ENCODE measurements at regions not wholly inside any gene's neighbourhood (a gene's known extent, or its start where the extent isn't known, plus 50 kb on each side); places are given as distances from the start of the nearest gene placed in this dataset.
A peak's percentile ranks its signal among the peaks of the same experiment; 100 is the strongest.

GRCh38 chr6:87828044-87828443, 126.0 kb upstream of the AKIRIN2 start:
- DNase-seq (ENCODE audit: missing footprints), result peak; percentile 45
- ATAC-seq, result no peak
- intact Hi-C loops (cut with DNase I), result no loop called here

GRCh38 chr6:87827346-87827745, 125.3 kb upstream of the AKIRIN2 start:
- intact Hi-C loops (cut with DNase I), result no loop called here
- DNase-seq (ENCODE audit: missing footprints) (no peak), ATAC-seq (no peak)

DNA sequence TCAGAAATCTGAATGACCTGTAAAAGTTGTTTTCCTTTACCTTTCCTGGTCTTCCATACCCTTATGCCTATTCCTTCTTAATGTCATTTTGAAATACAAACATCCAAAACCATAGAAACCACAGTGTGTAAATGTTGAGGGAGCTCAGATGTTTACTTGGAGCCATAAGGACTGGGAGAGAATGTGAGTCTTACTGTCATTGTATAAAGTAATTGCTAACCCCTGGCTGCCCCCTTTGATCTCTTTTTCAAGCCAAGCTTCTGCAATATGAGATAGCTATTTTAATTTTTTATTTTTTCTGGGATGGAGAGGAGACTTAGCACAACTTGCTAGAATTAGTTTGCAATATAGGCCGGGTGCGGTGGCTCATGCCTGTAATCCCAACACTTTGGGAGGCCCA, 124.4 kb upstream of the AKIRIN2 start:
- no peak for DNase-seq (ENCODE audit: missing footprints)
- intact Hi-C loops (cut with DNase I), result no loop called here
- ATAC-seq, result no peak

GRCh38 chr6:87825821-87826221, 123.8 kb upstream of the AKIRIN2 start:
- DNase-seq (ENCODE audit: missing footprints), result no peak
- ATAC-seq, result peak; percentile 48
- intact Hi-C loops (cut with DNase I), result no loop called here

- intact Hi-C loops (cut with DNase I), result no loop called here
- ATAC-seq (peak; percentile 65), DNase-seq (ENCODE audit: missing footprints) (no peak)
Observed at GRCh38 chr6:87824958-87825491, 123.0 kb upstream of the AKIRIN2 start.

GRCh38 chr6:87822011-87822410, 120.0 kb upstream of the AKIRIN2 start:
- intact Hi-C loops (cut with DNase I), result no loop called here
- no peak for ATAC-seq

DNA sequence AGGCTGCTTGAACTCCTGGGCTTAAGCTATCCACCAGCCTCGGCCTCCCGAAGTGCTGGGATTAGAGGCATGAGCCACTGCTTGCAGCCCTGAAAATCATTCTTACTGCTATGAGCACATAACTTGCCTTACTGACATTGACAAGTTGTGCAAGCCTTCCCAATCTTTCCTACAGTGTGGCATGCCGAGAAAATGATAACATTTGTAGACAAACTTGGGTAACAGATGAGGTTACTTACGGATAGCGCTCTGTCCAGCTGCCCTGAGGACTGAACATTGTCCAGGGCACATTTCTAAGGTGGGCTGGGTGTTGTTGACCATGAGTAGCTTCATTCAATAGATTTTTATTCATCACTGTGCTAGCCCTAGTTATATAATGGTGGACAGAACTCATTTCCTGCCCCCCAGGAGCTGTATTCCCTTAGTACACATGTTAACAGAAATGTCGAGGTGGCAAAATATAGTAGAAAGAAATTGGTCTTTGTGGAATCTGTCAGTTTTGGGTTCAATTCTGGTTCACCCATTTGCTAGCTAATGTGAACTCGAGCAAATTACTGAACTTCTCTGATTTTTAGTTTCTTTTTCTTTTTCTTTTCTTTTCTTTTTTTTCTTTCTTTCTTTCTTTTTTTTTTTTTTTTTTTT, 118.4 kb upstream of the AKIRIN2 start:
- DNase-seq (ENCODE audit: missing footprints) (no peak), ATAC-seq (no peak)
- intact Hi-C loops (cut with DNase I), result no loop called here

More at GRCh38 chr6:87822011-87822410, 120.0 kb upstream of the AKIRIN2 start:
- no peak for DNase-seq (ENCODE audit: missing footprints)

- DNase-seq (ENCODE audit: missing footprints), result no peak
- ATAC-seq, result no peak
- intact Hi-C loops (cut with DNase I), result no loop called here
Observed at GRCh38 chr6:87817183-87817582, 115.2 kb upstream of the AKIRIN2 start.

DNA sequence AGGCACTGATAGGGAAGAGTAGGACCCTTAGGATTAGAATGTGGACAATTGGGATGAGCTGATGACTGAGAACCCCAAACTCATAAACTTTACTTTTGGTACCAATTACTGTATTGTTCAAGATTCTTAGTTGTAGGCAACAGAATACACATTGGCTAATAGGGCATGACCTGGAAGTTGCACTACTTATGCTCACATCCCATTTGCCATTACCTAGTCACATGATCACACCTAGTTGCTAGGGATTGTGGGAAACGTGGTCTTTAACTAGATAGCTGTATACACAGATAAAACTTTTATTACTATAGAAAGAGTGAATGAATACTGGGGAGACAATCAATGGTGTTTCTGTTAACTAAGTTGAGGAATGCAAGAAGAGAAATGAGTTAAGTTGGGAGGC, 113.4 kb upstream of the AKIRIN2 start:
- no peak for ATAC-seq
- intact Hi-C loops (cut with DNase I), result no loop called here
- no peak for DNase-seq (ENCODE audit: missing footprints)

GRCh38 chr6:87808005-87808757, 106.1 kb upstream of the AKIRIN2 start:
- intact Hi-C loops (cut with DNase I), result no loop called here
- ATAC-seq (no peak), DNase-seq (ENCODE audit: missing footprints) (no peak)

- DNase-seq (ENCODE audit: missing footprints), result no peak
- intact Hi-C loops (cut with DNase I), result no loop called here
- ATAC-seq, result no peak
Observed at GRCh38 chr6:87807475-87807874, 105.4 kb upstream of the AKIRIN2 start.

DNA sequence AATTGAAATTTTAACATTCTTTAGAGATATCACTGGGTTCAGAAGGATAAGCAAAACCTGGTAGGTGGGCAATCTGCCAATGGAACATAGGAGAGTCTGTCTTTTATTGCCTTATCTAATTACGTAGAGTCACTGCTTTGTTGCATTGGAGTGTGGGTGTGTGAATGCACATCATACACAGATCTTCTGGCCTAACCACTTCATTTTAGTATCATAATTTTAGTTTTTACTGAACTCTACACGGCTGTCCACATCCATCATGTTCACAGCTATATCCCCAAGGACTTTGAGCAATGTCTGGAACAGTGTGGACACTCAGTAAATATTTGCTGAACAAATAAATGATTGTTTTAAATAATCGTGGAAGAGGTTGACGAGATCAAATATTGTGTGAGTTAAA, 104.6 kb upstream of the AKIRIN2 start:
- no peak for DNase-seq (ENCODE audit: missing footprints)
- intact Hi-C loops (cut with DNase I), result no loop called here
- ATAC-seq, result peak; percentile 67

GRCh38 chr6:87806099-87806498, 104.1 kb upstream of the AKIRIN2 start:
- DNase-seq (ENCODE audit: missing footprints) (no peak), ATAC-seq (no peak)
- intact Hi-C loops (cut with DNase I), result no loop called here

GRCh38 chr6:87803791-87804190, 101.8 kb upstream of the AKIRIN2 start:
- intact Hi-C loops (cut with DNase I), result no loop called here
- DNase-seq (ENCODE audit: missing footprints), result no peak
- ATAC-seq, result no peak

GRCh38 chr6:87799651-87800050, 97.6 kb upstream of the AKIRIN2 start:
- intact Hi-C loops (cut with DNase I), result loop anchor here (10.0 kb wide), 4 partner anchors 95 to 325 kb away; partner anchors contain the start of genes AKIRIN2 and SLC35A1
- ATAC-seq, result no peak
- no peak for DNase-seq (ENCODE audit: missing footprints)

DNA sequence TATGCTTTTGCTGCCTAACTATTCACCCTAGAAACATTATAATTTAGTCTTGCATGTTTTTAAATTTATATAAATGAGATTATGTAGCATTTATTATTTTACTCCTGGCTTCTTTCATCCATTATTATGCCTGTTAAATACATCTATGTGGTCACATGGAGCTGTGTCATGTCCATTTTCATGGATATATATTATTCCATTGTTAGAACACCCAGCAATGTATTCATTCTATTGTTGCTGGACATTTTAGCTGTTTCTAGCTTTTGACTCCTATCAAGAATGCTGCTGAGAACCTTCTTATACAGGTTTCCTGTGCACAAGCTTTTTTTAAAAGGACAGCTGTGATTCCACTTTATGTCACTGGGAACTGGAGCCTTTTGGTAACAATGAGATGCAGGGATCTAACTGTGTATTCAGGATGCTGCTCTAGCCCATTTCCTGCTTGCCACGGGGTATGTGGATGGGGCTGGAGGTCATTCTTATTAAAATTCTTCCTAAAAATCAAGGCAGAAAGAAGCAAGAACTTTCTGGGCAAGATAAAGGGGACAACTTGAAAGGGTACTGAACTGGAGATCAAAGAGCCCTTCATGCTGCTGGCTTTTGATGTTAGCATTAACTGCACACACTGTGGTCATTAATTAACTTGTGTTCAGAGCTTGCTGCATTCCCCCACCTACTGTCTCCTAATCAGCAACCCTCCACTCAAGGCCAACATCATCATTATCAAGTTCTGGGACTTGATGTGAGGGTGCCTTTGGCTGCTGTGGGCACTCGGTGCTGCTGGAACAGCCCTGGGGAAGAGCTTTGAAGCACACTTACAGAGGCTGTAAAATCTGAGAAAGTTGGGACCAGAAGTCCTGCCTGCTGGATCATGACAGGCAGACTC, 96.6 kb upstream of the AKIRIN2 start:
- intact Hi-C loops (cut with DNase I), result loop anchor here (10.0 kb wide), 4 partner anchors 94 to 324 kb away; partner anchors contain the start of genes AKIRIN2 and SLC35A1
- ATAC-seq (no peak), DNase-seq (ENCODE audit: missing footprints) (no peak)

GRCh38 chr6:87794922-87795885, 93.2 kb upstream of the AKIRIN2 start:
- ATAC-seq, result no peak
- intact Hi-C loops (cut with DNase I), result loop anchor here (10.0 kb wide), 4 partner anchors 90 to 320 kb away; partner anchors contain the start of genes AKIRIN2 and SLC35A1
- DNase-seq (ENCODE audit: missing footprints), result no peak

GRCh38 chr6:87793315-87793714, 91.3 kb upstream of the AKIRIN2 start:
- ATAC-seq (no peak), DNase-seq (ENCODE audit: missing footprints) (no peak)
- intact Hi-C loops (cut with DNase I), result loop anchor here (10.0 kb wide), 4 partner anchors 89 to 319 kb away; partner anchors contain the start of genes AKIRIN2 and SLC35A1

All from Right ventricle myocardium inferior (tissue), 1 donor.